NCI-H748 (cell line): ENCODE measurements at regions not wholly inside any gene's neighbourhood (a gene's known extent, or its start where the extent isn't known, plus 50 kb on each side); places are given as distances from the start of the nearest gene placed in this dataset.
A peak's percentile ranks its signal among the peaks of the same experiment; 100 is the strongest.
"Not testable (repeated sequence)": the region's sequence is repeated elsewhere in the genome, so short reads cannot be mapped to it uniquely, and the experiment has no call there.

Experiments used
- DNase-seq: peaks from one replicate; lab custom pipeline; 2025; ENCODE audit not compliant: unreplicated experiment; lab: John Stamatoyannopoulos, UW

- peak; percentile 79 for DNase-seq
Measured at GRCh38 chr12:42932936-42933335, 343.4 kb upstream of the PRICKLE1 start.

- no peak for DNase-seq
Measured at GRCh38 chr12:42926232-42926631, 336.7 kb upstream of the PRICKLE1 start.

- DNase-seq: no peak
Measured at GRCh38 chr12:42924482-42924881, 334.9 kb upstream of the PRICKLE1 start.

GRCh38 chr12:42923583-42923982 is 334.0 kb upstream of the PRICKLE1 start:
- DNase-seq: no peak

- DNase-seq: no peak
Measured at GRCh38 chr12:42923156-42923555, 333.6 kb upstream of the PRICKLE1 start.

GRCh38 chr12:42922505-42922850 is 332.9 kb upstream of the PRICKLE1 start:
- DNase-seq: no peak

- DNase-seq: no peak
Measured at GRCh38 chr12:42921741-42922504, 332.4 kb upstream of the PRICKLE1 start.

GRCh38 chr12:42919691-42920090 is 330.1 kb upstream of the PRICKLE1 start:
- no peak for DNase-seq

- no peak for DNase-seq
Measured at GRCh38 chr12:42918443-42918842, 328.9 kb upstream of the PRICKLE1 start.

GRCh38 chr12:42916143-42916542 is 326.6 kb upstream of the PRICKLE1 start:
- no peak for DNase-seq

GRCh38 chr12:42915426-42915825 is 325.9 kb upstream of the PRICKLE1 start:
- no peak for DNase-seq

GRCh38 chr12:42912367-42912766 is 322.8 kb upstream of the PRICKLE1 start:
- DNase-seq: no peak

- no peak for DNase-seq
Measured at GRCh38 chr12:42910656-42911055, 321.1 kb upstream of the PRICKLE1 start.

GRCh38 chr12:42908712-42909111 is 319.2 kb upstream of the PRICKLE1 start:
- DNase-seq: no peak

GRCh38 chr12:42906801-42907200 is 317.3 kb upstream of the PRICKLE1 start:
- DNase-seq: not testable (repeated sequence)

GRCh38 chr12:42905419-42905705 is 315.8 kb upstream of the PRICKLE1 start:
- no peak for DNase-seq

GRCh38 chr12:42904683-42905418 is 315.3 kb upstream of the PRICKLE1 start:
- no peak for DNase-seq

GRCh38 chr12:42903736-42904135 is 314.2 kb upstream of the PRICKLE1 start:
- no peak for DNase-seq

- no peak for DNase-seq
Measured at GRCh38 chr12:42902001-42902400, 312.5 kb upstream of the PRICKLE1 start.

- no peak for DNase-seq
Measured at GRCh38 chr12:42893803-42894202, 304.3 kb upstream of the PRICKLE1 start.

- no peak for DNase-seq
Measured at GRCh38 chr12:42892702-42893551, 303.4 kb upstream of the PRICKLE1 start.

GRCh38 chr12:42887657-42888056 is 298.1 kb upstream of the PRICKLE1 start:
- peak; percentile 34 for DNase-seq
